ENCODE measurements at regions not wholly inside any gene's neighbourhood (a gene's known extent, or its start where the extent isn't known, plus 50 kb on each side); places are given as distances from the start of the nearest gene placed in this dataset.
"Not testable (repeated sequence)": the region's sequence is repeated elsewhere in the genome, so short reads cannot be mapped to it uniquely, and the experiment has no call there.

DNA sequence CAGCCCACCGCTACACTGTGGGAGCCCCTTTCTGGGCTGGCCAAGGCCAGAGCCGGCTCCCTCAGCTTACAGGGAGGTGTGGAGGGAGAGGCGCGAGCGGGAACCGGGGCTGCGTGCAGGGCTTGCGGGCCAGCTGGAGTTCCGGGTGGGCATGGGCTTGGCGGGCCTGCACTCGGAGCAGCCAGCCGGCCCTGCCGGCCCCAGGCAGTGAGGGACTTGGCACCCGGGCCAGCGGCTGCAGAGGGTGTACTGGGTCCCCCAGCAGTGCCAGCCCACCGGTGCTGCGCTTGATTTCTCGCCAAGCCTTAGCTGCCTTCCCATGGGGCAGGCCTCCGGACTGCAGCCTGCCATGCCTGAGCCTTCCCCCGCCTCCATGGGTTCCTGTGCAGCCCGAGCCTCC, 306.2 kb downstream of the PPP4R3C start:
- DNase-seq (ENCODE audit: low spot score): not testable (repeated sequence)

DNA sequence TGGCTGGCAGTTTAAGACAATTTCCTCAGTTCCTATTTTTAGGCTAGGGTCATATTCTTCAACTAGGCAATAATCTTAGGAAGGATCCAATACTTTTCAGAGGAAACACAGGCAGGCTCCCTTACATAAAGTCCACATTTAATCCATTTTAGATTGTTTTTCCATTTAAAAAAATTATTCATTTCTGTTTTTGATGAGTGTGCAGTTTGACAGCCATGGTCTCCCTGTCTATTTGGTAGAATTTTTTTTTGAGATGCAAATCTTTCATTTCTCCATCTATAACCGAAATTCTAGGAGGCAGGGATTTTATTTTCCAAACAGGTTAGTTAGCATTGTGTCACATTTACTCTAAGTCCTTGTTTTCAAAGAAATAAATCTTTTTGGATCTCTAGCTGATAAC, 326.8 kb downstream of the PPP4R3C start:
- no peak for DNase-seq (ENCODE audit: low spot score)

DNA sequence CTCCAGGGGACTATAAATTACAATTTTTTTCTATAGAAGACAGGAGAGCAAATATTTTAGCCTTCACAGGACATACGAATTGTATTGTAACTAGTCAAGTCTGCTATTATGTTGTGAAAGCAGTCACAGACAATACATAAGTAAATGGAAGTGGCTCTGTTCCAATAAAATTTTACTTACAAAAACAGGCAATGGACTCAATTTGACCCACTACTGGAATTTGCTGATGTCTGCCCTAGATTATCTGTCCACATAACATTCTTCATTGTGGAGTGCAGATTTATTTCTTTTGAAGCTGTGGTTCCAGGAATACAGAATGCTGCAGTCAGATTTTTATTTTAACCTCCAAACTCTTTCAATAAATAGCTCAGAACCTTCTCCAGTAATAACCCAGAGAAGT, 330.3 kb downstream of the PPP4R3C start:
- DNase-seq (ENCODE audit: low spot score): no peak

DNA sequence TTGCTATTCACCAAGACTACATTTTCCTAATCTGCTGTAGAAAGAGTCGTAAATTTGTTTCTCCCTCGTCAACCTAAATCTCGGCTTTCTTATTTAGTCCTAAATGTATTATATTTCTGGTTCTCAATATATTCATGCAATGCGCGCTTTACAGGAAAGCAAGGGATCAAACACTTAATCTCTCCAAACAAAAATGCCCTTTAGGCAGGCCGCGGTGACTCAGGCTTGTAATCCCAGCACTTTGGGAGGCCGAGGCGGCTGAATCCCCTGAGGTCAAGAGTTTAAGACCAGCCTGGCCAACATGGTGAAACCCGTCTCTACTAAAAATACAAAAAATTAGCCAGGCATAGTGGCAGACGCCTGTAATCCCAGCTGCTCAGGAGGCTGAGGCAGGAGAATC, 376.0 kb downstream of the PPP4R3C start:
- DNase-seq (ENCODE audit: low spot score): not testable (repeated sequence)

DNA sequence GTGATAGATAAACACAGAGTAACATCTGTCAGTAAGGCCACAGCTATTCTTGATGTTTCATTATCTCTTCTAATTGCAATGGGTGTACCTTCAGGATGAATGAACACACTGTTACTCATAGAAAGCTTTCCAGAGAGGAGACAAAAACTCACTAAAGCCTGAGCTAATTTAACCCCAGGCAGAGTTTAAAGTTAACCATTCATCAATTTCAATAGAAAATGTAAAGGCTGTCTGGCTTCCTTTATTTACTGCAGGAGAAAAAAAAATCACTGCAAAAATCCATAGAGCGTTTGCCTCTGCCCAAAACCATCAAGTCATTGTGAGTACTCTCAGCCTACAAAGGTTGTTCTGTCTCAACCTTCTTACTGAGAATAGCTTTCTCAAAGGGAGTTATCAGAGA, 376.9 kb downstream of the PPP4R3C start:
- no peak for DNase-seq (ENCODE audit: low spot score)

DNA sequence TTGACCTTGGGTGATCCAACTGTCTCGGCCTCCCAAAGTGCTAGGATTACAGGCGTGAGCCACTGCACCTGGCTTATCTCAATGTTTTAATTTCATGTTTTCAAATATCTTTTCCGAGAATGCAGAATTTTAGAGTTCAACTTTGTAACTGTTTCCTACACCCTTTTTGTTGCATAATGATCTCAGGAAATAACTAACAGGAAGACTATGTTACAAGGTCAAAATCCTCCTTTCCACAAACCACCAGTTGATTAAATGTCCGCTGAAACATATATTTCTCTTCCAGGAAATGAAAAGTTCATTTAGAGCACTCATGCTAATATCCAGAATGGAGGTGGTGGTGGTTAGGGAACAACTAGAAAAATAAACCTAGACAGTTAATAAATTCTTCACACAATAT, 377.8 kb downstream of the PPP4R3C start:
- DNase-seq (ENCODE audit: low spot score): no peak

DNA sequence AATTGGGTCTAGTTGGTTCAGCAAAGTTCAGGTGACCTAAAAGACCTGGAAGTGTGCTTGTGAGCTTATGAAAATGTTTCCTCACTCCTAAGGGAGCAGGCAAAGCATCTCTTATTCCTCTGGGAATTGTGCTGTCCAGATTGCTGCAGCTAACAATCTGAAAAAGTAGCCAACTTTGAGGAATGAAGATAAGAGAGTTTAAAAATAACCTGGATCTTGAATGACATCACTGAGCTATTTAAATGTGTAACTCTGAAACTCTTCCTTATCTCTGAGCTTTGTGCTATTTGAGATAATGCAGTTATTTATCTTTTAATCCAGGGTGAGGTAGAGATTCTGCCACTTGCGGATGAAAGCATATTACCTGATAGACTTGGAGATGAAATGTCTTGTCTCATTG, 384.8 kb downstream of the PPP4R3C start:
- DNase-seq (ENCODE audit: low spot score): no peak

DNA sequence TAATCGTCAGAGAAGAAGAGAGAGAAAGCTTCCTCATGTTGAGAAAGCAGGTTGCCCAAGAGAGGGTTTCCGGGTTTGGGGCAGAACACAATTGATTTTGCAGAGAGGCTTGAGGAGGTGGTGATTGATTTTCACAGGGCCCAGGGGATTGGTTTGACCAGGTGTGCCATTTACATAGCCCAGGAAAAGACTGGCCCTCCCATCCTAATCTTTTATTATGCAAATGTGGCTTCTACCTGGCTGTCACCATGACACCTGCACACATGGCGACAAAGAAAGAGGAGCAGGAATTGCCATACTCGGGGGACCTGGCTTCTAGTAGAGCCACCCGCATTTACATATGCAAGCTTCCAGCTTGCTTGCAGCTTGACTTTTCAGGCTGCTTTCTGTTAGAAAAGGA, 405.3 kb downstream of the PPP4R3C start:
- DNase-seq (ENCODE audit: low spot score): no peak

DNA sequence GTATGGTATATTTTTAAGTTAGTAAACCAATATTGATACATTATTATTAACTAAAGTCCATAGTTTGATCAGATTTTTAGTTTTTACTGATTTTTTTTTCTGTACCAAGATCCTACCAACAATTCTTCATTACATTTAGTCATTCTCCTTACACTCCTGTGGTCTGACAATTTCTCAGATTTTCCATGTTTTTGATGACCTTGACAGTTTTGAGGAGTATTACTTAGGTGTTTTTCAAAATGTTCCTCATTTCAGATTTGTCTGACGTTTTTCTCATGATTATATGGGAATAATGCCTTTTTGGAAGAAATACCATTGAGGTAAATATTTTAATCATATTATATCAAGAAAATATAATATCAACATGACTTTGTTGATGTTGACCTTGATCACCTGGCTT, 423.8 kb downstream of the PPP4R3C start:
- DNase-seq (ENCODE audit: low spot score): no peak

DNA sequence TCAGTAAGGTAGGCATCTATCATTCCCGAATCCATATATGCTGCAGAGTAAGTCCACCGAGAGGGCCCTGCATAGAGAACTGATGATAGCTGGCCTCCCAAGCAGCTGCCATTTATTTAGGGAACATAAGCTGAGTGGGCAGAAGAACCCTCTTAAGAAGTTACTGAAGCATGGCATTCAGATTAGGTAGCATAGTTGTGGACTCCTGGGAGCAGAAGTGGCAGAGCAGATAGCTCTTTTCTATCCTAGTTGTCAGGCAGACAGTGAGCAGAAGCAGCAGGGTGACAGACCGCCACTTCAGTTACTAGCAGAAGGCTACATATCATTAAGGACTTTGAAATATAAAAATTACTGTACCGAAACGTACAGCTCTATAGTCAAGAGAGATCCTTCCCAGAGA, 454.7 kb downstream of the PPP4R3C start:
- no peak for DNase-seq (ENCODE audit: low spot score)

DNA sequence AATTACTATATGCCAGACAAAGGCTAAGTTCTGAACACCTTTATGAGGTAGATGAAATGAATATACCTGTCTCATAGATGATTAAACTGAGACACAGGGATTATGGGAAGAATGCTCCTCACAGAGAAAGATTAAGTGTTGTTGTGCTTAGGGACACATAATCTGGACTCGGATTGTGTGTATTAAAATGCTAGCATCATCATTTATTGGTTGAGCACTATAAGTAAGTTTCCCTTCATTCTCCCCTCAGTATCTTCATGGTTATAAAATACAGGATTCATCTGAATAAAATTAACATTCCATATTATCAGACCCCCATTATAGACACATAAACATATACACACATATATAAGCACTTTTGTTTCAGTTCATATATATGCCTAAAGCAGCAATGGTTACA, 463.5 kb downstream of the PPP4R3C start:
- DNase-seq (ENCODE audit: low spot score): no peak

DNA sequence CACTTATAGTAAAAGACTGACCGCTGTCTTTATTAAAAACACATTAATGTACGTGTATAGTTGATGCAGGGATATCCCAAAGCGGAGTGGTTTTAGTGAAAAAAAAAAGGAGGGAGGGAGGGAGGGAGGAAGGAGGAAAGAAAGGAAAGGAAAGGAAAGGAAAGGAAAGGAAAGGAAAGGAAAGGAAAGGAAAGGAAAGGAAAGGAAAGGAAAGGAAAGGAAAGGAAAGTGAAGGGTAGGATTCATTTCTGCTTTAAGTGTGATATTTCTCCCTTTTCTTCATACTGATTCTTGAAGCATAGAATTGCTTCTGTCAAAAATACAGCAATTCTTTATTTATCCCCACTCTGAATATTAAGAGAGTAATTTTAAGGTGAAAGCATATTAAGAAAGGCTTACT, 504.9 kb downstream of the PPP4R3C start:
- DNase-seq (ENCODE audit: low spot score): no peak

DNA sequence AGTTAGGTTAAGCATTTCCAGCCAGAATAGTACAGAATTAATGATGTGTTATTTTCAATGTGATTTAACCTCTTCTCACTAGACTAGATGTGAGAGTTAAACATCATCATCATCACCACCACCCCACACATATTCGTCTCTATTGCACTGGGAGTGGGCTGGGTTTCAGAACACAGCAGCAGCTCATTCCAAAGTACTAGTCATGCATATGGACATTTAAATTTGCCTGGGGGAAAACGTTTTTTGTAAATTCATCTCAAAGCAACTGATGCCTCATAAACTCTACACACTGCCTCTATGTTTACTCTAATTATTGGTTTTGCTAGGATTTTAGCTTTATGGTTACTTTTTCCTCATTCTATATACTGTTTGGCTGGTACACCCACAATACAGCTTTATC, 509.1 kb downstream of the PPP4R3C start:
- DNase-seq (ENCODE audit: low spot score): no peak

DNA sequence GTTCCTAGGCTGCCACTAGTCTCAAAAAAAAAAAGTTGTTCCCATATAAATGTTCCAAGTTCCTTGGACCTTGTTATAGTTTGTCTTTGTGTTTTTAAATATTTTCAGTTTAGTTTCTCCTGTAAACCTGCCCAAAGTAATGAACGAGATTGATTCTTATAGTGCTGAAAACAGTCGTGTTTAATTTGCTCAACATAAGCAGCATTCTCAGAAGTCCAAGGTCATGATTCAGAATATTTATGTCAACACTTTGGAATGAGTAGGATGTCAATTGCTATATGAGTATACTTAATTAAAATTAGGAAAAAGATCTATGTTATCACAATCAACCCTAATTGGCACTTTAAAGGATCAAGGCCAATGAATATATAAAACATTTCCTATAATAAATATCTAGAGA, 510.9 kb downstream of the PPP4R3C start:
- no peak for DNase-seq (ENCODE audit: low spot score)

DNA sequence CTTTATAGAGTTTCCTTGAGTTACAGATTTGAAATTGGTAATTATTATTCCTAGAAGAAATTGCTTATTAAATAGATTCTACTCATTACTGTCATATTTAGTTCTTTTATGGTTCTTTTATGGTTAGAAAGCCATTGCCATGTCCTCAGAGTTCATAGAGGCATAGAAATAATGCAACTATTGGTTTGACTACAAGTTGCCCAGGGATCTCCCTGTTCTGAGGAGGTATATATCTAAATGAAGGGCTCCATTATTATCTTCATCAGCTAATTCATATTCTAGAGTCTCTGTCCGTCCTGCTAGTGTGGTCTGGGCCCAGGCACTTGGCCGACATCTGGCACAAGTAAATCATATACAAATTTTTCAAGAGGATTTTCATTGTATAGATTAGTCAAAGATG, 535.7 kb downstream of the PPP4R3C start:
- no peak for DNase-seq (ENCODE audit: low spot score)

DNA sequence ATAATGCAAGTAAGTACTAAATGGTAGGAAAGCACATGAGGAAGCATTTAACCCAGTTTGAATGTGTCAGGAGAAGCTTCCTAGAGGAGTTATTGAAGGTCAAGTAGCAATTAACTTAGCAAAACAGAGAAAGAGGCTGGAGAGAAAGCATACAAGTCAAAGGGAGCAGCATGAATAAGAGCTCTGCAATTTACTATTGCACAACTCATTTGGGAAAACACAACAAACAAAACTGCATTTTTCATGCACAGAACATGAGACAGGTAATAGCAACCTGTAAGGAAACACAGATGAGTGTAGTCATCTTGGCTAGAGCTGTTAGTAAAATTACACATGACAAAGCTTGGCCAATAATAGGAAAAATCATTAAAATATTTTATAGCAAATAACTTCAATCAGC, 538.1 kb downstream of the PPP4R3C start:
- DNase-seq (ENCODE audit: low spot score): no peak

DNA sequence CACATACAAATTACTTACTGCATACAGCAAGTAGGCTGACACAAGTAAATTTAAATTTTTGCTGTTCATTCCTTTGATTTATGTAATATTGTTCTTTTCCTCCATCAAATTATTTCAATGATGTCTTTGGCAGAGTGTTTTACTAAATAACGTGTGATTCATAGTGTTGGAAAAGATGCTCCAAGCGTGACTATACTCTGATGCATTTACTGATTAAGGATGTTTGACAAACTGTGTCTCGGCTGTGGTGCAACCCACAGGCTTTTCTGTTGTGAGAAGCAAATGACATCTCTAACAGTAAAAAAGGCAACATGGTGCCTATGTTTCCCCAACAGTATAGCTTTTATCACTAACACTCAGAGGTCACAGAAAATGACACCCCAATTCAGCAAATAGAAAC, 540.9 kb downstream of the PPP4R3C start:
- DNase-seq (ENCODE audit: low spot score): no peak

DNA sequence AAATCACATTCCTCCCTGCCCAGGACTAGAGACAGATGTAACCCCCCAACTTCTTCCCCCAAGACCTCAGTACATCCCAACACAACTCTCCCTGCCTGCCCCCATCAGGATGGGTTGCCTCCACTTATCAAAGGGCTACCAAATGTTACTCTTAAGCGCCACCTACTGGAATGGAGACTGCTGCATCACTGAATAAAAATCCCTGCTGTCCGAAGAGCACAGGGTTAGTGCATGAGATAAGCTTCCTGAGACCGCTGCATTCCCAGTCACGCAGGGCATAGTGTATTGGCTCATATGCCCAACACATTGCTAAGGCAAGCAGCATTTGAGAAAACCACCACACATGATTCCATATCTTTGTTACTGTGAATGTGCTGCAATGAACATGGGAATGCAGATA, 544.5 kb downstream of the PPP4R3C start:
- no peak for DNase-seq (ENCODE audit: low spot score)

DNA sequence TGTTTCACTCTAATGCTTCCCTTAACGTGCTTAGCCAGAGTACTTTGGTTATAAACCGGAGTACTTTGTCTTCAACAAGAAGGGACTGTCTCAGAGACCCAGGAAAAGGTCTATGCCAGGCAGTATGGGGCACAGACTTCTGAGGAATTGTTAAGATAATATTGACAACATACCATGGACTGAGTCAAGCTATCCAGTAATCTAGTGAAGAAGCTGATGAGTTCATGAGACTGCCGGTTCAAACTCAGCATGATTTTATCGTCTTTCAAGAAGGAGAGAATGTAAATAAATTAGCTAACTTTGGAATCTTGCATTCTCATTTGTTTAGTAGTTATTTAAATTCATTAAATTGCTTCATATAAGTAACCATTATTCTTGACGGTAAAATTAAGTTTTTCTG, 546.1 kb downstream of the PPP4R3C start:
- DNase-seq (ENCODE audit: low spot score): no peak

DNA sequence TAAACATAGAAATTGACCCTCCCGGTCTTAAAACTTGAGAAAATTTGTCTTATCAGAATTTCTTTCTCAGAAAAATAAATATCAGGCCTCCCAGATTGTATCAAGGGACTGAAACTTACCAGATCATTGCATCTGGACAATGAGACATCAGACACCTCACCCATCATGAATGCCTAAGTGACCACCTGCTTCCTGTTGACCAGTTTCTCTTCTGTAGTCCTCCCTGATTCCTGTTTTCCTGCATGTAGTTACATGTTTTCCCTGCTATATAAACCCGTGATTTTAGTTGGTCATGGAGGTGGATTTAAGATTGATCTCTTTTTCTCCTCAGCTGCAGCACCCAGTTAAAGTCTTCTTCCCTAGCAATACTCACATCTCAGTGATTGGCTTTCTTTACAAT, 548.1 kb downstream of the PPP4R3C start:
- no peak for DNase-seq (ENCODE audit: low spot score)

DNA sequence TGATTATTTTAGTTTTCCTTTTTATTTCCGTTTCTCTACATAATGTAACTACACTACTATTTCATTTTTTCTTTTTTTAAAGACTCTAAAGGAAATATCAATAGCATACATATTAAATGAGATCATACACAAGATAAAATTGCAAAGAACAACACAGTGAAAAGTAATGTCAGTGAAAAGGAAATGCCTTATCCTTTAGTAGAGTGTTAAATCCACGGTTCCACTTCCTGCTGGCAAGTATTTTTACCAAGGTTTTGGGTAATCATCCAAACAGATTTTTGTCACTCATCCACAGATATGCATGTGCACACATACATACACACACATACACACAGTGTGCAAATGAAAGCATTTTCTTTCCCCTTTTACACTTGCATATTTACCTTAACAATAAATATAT, 548.9 kb downstream of the PPP4R3C start:
- no peak for DNase-seq (ENCODE audit: low spot score)

DNA sequence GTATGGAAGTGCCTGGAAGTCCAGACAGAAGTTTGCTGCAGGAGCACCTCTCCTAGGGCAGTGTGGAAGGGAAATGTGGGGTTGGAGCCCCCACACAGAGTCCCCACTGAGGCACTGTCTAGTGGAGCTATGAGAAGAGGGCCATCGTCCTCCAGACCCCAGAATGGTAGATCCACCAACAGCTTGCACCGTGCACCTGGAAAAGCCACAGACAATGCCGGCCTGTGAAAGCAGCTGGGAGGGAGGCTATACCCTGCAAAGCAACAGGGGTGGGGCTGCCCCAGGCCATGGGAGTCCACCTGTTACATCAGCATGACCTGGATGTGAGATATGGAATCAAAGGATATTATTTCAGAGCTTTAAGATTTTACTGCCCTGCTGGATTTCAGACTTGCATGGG, 551.4 kb downstream of the PPP4R3C start:
- not testable (repeated sequence) for DNase-seq (ENCODE audit: low spot score)

DNA sequence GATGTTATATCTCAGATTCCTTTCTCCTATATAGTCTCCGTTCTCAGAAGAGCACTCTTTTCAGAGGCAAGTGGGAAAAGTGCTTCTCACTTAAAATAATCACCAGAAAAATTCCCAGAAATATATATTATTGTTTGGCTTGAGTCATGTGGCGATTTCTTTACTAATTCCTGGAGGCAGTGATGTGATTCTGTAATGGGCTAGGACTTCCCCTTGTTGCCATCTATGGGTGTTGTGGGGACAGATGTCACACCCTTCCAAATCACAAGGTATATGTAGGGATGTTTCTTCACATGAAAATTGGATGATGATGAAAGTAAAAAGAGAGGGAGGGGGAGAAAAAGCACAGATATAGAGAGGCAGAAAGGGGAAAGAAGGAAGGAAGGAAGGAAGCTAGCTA, 553.4 kb downstream of the PPP4R3C start:
- DNase-seq (ENCODE audit: low spot score): no peak

DNA sequence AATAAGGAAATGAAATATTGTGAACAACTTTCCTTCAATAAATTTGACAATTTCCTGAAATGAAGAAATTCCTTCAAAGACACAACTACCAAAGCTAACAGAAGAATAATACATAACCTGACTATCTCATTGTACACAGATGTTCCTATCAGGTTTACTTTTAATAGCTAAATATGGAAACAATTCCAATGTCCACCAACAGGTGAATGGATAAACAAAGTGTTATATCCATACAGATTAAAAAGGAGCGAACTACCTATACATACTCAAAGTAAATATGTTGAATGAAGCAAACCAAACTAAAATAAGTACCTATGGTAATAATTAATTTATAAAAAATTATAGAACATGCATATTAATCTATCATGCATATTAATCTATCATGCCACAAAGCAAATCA, 554.9 kb downstream of the PPP4R3C start:
- DNase-seq (ENCODE audit: low spot score): no peak

DNA sequence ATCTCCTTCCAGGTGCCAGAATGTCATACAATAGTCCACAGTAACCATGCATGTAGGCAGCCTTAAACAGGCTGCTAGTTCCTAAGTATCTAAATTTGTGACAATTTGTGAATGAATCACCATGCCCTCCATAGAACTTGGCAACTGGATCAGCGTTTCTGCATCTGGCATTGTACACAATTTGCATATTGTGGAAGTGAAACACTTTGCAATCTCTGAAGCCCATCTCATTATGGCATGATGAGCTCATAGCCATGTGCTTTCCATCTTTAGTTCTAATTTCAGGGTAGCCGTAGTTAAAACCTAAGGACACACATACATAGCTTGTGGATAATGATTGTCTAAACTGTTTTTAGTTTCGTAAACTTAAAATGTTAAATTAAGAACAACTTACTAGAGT, 573.6 kb downstream of the PPP4R3C start:
- no peak for DNase-seq (ENCODE audit: low spot score)
